ENCODE measurements at regions not wholly inside any gene's neighbourhood (a gene's known extent, or its start where the extent isn't known, plus 50 kb on each side); places are given as distances from the start of the nearest gene placed in this dataset.

GRCh38 chr2:129229196-129229595 is 750.3 kb upstream of the RAB6C start:
- ChIA-PET CTCF (no interaction called here), POLR2A (no interaction called here)
- Histone ChIP-seq H3K4me3 (ENCODE audit: low read depth, low read length) (no peak overlapping the region), H3K27ac (ENCODE audit: low read depth, low read length) (no peak overlapping the region), H3K9me3 (ENCODE audit: control insufficient read depth, insufficient read depth, low read length) (peaks cover 6% of the 10 kb centered on the region), H3K27me3 (ENCODE audit: control insufficient read depth, insufficient read depth, low read length) (no peaks in the 10 kb centered on the region)
- no peak for TF ChIP-seq CTCF (IDR thresholded peaks at IDR 0.05; ENCODE audit: low read depth, low read length)
- no peak for DNase-seq (ENCODE audit: low read depth, low spot score)

GRCh38 chr2:129229830-129230441 is 749.5 kb upstream of the RAB6C start:
- no peak for TF ChIP-seq CTCF (IDR thresholded peaks at IDR 0.05; ENCODE audit: low read depth, low read length)
- H3K27me3 ChIP-seq (ENCODE audit: control insufficient read depth, insufficient read depth, low read length): no peaks in the 10 kb centered on the region
- ChIA-PET POLR2A (no interaction called here), CTCF (no interaction called here)
- peaks cover 6% of the 10 kb centered on the region for H3K9me3 ChIP-seq (ENCODE audit: control insufficient read depth, insufficient read depth, low read length)
- no peak for DNase-seq (ENCODE audit: low read depth, low spot score)
- H3K4me3 ChIP-seq (ENCODE audit: low read depth, low read length): no peak overlapping the region
- no peak overlapping the region for H3K27ac ChIP-seq (ENCODE audit: low read depth, low read length)

GRCh38 chr2:129231924-129232323 is 747.5 kb upstream of the RAB6C start:
- CTCF ChIA-PET: no interaction called here
- TF ChIP-seq CTCF (IDR thresholded peaks at IDR 0.05; ENCODE audit: low read depth, low read length): no peak
- peaks cover 6% of the 10 kb centered on the region for H3K9me3 ChIP-seq (ENCODE audit: control insufficient read depth, insufficient read depth, low read length)
- POLR2A ChIA-PET: no interaction called here
- no peak overlapping the region for H3K27ac ChIP-seq (ENCODE audit: low read depth, low read length)
- H3K4me3 ChIP-seq (ENCODE audit: low read depth, low read length): no peak overlapping the region
- DNase-seq (ENCODE audit: low read depth, low spot score): no peak
- H3K27me3 ChIP-seq (ENCODE audit: control insufficient read depth, insufficient read depth, low read length): no peaks in the 10 kb centered on the region

GRCh38 chr2:129233166-129233565 is 746.3 kb upstream of the RAB6C start:
- ChIA-PET CTCF (no interaction called here), POLR2A (no interaction called here)
- Histone ChIP-seq H3K4me3 (ENCODE audit: low read depth, low read length) (no peak overlapping the region), H3K9me3 (ENCODE audit: control insufficient read depth, insufficient read depth, low read length) (peaks cover 6% of the 10 kb centered on the region), H3K27me3 (ENCODE audit: control insufficient read depth, insufficient read depth, low read length) (no peaks in the 10 kb centered on the region), H3K27ac (ENCODE audit: low read depth, low read length) (no peak overlapping the region)
- TF ChIP-seq CTCF (IDR thresholded peaks at IDR 0.05; ENCODE audit: low read depth, low read length): no peak
- no peak for DNase-seq (ENCODE audit: low read depth, low spot score)

- ChIA-PET CTCF (no interaction called here), POLR2A (no interaction called here)
- no peak overlapping the region for H3K27ac ChIP-seq (ENCODE audit: low read depth, low read length)
- peaks cover 6% of the 10 kb centered on the region for H3K9me3 ChIP-seq (ENCODE audit: control insufficient read depth, insufficient read depth, low read length)
- DNase-seq (ENCODE audit: low read depth, low spot score): no peak
- H3K4me3 ChIP-seq (ENCODE audit: low read depth, low read length): no peak overlapping the region
- no peak for TF ChIP-seq CTCF (IDR thresholded peaks at IDR 0.05; ENCODE audit: low read depth, low read length)
- no peaks in the 10 kb centered on the region for H3K27me3 ChIP-seq (ENCODE audit: control insufficient read depth, insufficient read depth, low read length)
Observed at GRCh38 chr2:129233751-129234406, 745.6 kb upstream of the RAB6C start.

Data from AG04450 (cell line).